ENCODE measurements at regions not wholly inside any gene's neighbourhood (a gene's known extent, or its start where the extent isn't known, plus 50 kb on each side); places are given as distances from the start of the nearest gene placed in this dataset.

GRCh38 chr3:194925614-194926013, 239.9 kb downstream of the FAM43A start:
- H3K4me3 Mint-ChIP-seq = no peak overlapping the region
- no peaks in the 10 kb centered on the region for H3K4me1 Mint-ChIP-seq
- Histone ChIP-seq H3K27ac (ENCODE audit: low read length) (no peak overlapping the region), H3K4me3 (ENCODE audit: low read length) (no peak overlapping the region), H3K9me3 (ENCODE audit: control insufficient read depth, insufficient read depth, low read length) (no peaks in the 10 kb centered on the region), H3K36me3 (ENCODE audit: control insufficient read depth, insufficient read depth, low read length) (no peaks in the 10 kb centered on the region), H3K4me1 (ENCODE audit: control insufficient read depth, insufficient read depth, low read length) (peaks cover 3% of the 10 kb centered on the region), H3K27me3 (ENCODE audit: control insufficient read depth, insufficient read depth, low read length) (peaks cover 2% of the 10 kb centered on the region)
- TF ChIP-seq CTCF (IDR thresholded peaks at IDR 0.05) = no peak
- WGBS (ENCODE audit: insufficient coverage) = 90% methylated on average over 12 of the region's 12 CpGs
- H3K27ac Mint-ChIP-seq = no peak overlapping the region
- no peaks in the 10 kb centered on the region for H3K9me3 Mint-ChIP-seq
- intact Hi-C loops (cut with micrococcal nuclease) = no loop called here
- no peaks in the 10 kb centered on the region for H3K36me3 Mint-ChIP-seq
- ATAC-seq (no peak), DNase-seq (no peak)
- peaks cover 18 to 42% of the 10 kb centered on the region in 2 donors for H3K27me3 Mint-ChIP-seq (ENCODE audit: low read depth in 2 of 2)

- TF ChIP-seq CTCF (IDR thresholded peaks at IDR 0.05) = no peak
- peaks cover 5% of the 10 kb centered on the region for H3K9me3 ChIP-seq (ENCODE audit: control insufficient read depth, insufficient read depth, low read length)
- H3K27me3 Mint-ChIP-seq (ENCODE audit: low read depth in 2 of 2) = peaks cover 19 to 26% of the 10 kb centered on the region in 2 donors
These were observed 242.5 kb downstream of the FAM43A start for GRCh38 chr3:194928227-194928626.

GRCh38 chr3:194928831-194929577, 243.3 kb downstream of the FAM43A start:
- Mint-ChIP-seq H3K36me3 (no peaks in the 10 kb centered on the region), H3K27ac (no peak overlapping the region), H3K9me3 (no peaks in the 10 kb centered on the region), H3K27me3 (ENCODE audit: low read depth in 2 of 2) (peaks cover 13 to 18% of the 10 kb centered on the region in 2 donors), H3K4me3 (no peak overlapping the region), H3K4me1 (no peaks in the 10 kb centered on the region)
- TF ChIP-seq CTCF (IDR thresholded peaks at IDR 0.05) = no peak
- DNase-seq (peak in 1 of 2 donors; percentile 16), ATAC-seq (no peak)
- peaks cover 7% of the 10 kb centered on the region for H3K4me1 ChIP-seq (ENCODE audit: control insufficient read depth, insufficient read depth, low read length)
- H3K36me3 ChIP-seq (ENCODE audit: control insufficient read depth, insufficient read depth, low read length) = no peaks in the 10 kb centered on the region
- no peak overlapping the region for H3K27ac ChIP-seq (ENCODE audit: low read length)
- H3K9me3 ChIP-seq (ENCODE audit: control insufficient read depth, insufficient read depth, low read length) = peaks cover 5% of the 10 kb centered on the region
- no peaks in the 10 kb centered on the region for H3K27me3 ChIP-seq (ENCODE audit: control insufficient read depth, insufficient read depth, low read length)
- 86% methylated on average over 29 of the region's 30 CpGs for WGBS (ENCODE audit: insufficient coverage)
- intact Hi-C loops (cut with micrococcal nuclease) = no loop called here
- no peak overlapping the region for H3K4me3 ChIP-seq (ENCODE audit: low read length)

More at GRCh38 chr3:194928227-194928626, 242.5 kb downstream of the FAM43A start:
- H3K4me3 Mint-ChIP-seq = no peak overlapping the region
- no peaks in the 10 kb centered on the region for H3K4me1 Mint-ChIP-seq
- ATAC-seq (no peak), DNase-seq (no peak)
- intact Hi-C loops (cut with micrococcal nuclease) = no loop called here
- no peaks in the 10 kb centered on the region for H3K36me3 Mint-ChIP-seq
- H3K27ac ChIP-seq (ENCODE audit: low read length) = no peak overlapping the region
- H3K4me3 ChIP-seq (ENCODE audit: low read length) = no peak overlapping the region
- 36% methylated on average over 1 of the region's 1 CpG for WGBS (ENCODE audit: insufficient coverage)
- H3K4me1 ChIP-seq (ENCODE audit: control insufficient read depth, insufficient read depth, low read length) = peaks cover 7% of the 10 kb centered on the region
- no peaks in the 10 kb centered on the region for H3K27me3 ChIP-seq (ENCODE audit: control insufficient read depth, insufficient read depth, low read length)
- H3K36me3 ChIP-seq (ENCODE audit: control insufficient read depth, insufficient read depth, low read length) = no peaks in the 10 kb centered on the region
- no peaks in the 10 kb centered on the region for H3K9me3 Mint-ChIP-seq
- H3K27ac Mint-ChIP-seq = no peak overlapping the region

- ATAC-seq = no peak
These were observed 243.9 kb downstream of the FAM43A start for GRCh38 chr3:194929578-194929960.

More at GRCh38 chr3:194929578-194929960, 243.9 kb downstream of the FAM43A start:
- no peaks in the 10 kb centered on the region for H3K4me1 Mint-ChIP-seq
- intact Hi-C loops (cut with micrococcal nuclease) = no loop called here
- H3K4me3 Mint-ChIP-seq = no peak overlapping the region
- Histone ChIP-seq H3K4me3 (ENCODE audit: low read length) (no peak overlapping the region), H3K27ac (ENCODE audit: low read length) (no peak overlapping the region), H3K27me3 (ENCODE audit: control insufficient read depth, insufficient read depth, low read length) (no peaks in the 10 kb centered on the region), H3K9me3 (ENCODE audit: control insufficient read depth, insufficient read depth, low read length) (peaks cover 5% of the 10 kb centered on the region), H3K4me1 (ENCODE audit: control insufficient read depth, insufficient read depth, low read length) (peaks cover 7% of the 10 kb centered on the region), H3K36me3 (ENCODE audit: control insufficient read depth, insufficient read depth, low read length) (no peaks in the 10 kb centered on the region)
- H3K27me3 Mint-ChIP-seq (ENCODE audit: low read depth in 2 of 2) = peaks cover 9 to 12% of the 10 kb centered on the region in 2 donors
- H3K36me3 Mint-ChIP-seq = no peaks in the 10 kb centered on the region
- DNase-seq = no peak
- WGBS (ENCODE audit: insufficient coverage) = 93% methylated on average over 1 of the region's 1 CpG
- no peak for TF ChIP-seq CTCF (IDR thresholded peaks at IDR 0.05)
- H3K9me3 Mint-ChIP-seq = no peaks in the 10 kb centered on the region
- no peak overlapping the region for H3K27ac Mint-ChIP-seq
